RWPE1 (cell line): ENCODE measurements at regions not wholly inside any gene's neighbourhood (a gene's known extent, or its start where the extent isn't known, plus 50 kb on each side); places are given as distances from the start of the nearest gene placed in this dataset.

Experiments used
- CTCF ChIA-PET: fragments of 350-600 bp; sonication (Branson Sonifier 250); formaldehyde crosslinking; extraction: SDS; loops from one replicate; lab custom pipeline; 2021; lab: Yijun Ruan, JAX
- POLR2A ChIA-PET: fragments of 400-600 bp; formaldehyde crosslinking; extraction: SDS; loops from one replicate; lab custom pipeline; 2020; ENCODE audit warnings: antibody characterized with exemption; ENCODE audit not compliant: low non-redundant PET; lab: Yijun Ruan, JAX
- DNase-seq: peaks from one replicate; pipeline ENCODE4 v3.0.0; 2012; ENCODE audit warnings: low spot score
- H3K27ac ChIP-seq: fragments of 450-650 bp; 2 replicates; pipeline ENCODE4 v1.5.1; 2017
- TF ChIP-seq, protein P1 (sequence below): fragments of 450-650 bp; conservative IDR thresholded peaks from 2 replicates; pipeline ENCODE4 v1.5.1; 2017; ENCODE audit warnings: low read depth, mild to moderate bottlenecking

DNA sequence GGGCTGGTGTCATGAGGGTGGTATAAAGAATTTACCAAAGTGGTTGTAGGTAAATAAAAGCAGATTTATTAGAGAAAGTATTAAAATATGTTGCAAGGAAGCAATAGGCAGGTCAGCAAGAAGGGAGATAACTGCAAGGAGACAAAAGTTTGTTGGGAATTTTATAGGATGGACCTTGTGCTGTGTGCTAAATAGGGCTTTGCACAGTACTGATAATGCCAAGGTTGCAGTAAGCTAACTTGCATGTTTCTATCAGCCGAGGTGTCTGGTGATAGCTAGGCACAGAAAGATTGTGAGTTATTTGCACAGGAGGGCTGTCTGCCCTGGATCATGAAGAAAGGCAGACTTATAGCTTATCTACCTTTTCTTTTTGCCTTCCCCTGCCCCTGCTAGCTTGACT lies 102.5 kb upstream of the SPRED1 start:
- ChIA-PET CTCF (no interaction called here), POLR2A (no interaction called here)
- TF ChIP-seq, protein P1, sequence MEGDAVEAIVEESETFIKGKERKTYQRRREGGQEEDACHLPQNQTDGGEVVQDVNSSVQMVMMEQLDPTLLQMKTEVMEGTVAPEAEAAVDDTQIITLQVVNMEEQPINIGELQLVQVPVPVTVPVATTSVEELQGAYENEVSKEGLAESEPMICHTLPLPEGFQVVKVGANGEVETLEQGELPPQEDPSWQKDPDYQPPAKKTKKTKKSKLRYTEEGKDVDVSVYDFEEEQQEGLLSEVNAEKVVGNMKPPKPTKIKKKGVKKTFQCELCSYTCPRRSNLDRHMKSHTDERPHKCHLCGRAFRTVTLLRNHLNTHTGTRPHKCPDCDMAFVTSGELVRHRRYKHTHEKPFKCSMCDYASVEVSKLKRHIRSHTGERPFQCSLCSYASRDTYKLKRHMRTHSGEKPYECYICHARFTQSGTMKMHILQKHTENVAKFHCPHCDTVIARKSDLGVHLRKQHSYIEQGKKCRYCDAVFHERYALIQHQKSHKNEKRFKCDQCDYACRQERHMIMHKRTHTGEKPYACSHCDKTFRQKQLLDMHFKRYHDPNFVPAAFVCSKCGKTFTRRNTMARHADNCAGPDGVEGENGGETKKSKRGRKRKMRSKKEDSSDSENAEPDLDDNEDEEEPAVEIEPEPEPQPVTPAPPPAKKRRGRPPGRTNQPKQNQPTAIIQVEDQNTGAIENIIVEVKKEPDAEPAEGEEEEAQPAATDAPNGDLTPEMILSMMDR: no peak
- no peak overlapping the region for H3K27ac ChIP-seq
- no peak for DNase-seq

DNA sequence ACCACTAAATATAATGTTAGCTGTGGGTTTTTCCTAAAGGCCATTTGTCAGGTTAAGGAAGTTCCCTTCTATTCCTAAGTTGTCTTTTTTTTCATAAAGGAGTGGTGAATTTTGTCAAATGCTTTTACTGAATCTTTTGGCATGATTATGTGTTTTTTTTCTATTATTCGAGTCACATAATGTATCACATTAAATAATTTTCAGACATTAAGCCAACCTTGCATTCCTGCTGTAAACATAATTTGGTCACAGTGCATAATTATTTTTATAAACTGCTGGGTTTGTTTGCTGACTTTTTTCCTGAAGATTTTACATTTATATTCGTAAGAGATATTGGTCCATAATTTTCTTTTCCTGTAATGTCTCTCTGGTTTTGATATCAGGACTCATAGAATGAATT lies 101.8 kb upstream of the SPRED1 start:
- H3K27ac ChIP-seq: no peak overlapping the region
- DNase-seq: no peak
- TF ChIP-seq, protein P1: no peak
- CTCF ChIA-PET: no interaction called here
- POLR2A ChIA-PET: no interaction called here

DNA sequence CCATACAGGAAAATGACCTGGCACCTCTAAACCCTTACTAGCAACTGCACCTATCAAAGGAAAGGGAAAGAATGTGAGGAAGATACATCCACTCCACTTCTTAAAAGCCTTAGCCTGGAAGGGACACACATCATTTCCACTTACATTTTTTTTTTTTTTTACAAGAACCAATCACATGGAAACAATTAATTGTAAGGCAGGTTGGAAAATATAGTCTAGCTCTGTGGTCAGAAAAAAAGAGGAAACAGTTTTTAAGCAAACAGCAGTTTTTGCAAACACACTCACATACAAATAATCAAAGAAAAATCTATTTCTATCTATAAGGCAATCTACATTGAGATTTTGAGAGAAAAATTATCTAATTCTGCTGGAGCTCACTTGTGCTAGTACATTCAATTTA lies 98.9 kb upstream of the SPRED1 start:
- DNase-seq: no peak
- H3K27ac ChIP-seq: no peak overlapping the region
- ChIA-PET CTCF (interaction anchor here (0.6 kb wide), 2 partner anchors 23 to 1035 kb away, joined by 3 to 4 read pairs; no protein-coding TSS in a partner anchor), POLR2A (no interaction called here)
- TF ChIP-seq, protein P1: no peak

DNA sequence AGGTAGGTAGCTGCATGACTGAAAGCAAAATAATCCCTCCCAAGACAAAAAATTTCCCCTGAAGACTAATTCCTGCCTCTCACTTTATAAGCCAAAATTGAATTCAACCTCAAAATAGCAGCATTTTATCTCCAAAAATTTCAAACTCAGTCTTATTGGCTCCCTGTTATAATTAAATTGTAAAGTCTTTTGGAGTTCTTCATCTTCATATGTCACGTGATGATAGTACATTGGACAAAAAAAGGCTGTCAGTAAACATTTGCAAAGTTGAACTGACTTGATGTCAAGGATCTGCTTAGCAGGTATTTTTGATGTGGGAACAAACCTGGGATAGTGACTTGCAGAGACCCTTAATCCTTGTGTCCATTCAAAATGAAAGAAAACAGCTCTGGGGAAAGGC lies 98.4 kb upstream of the SPRED1 start:
- ChIA-PET CTCF (interaction anchor here (0.6 kb wide), 2 partner anchors 24 to 1035 kb away, joined by 3 to 4 read pairs; no protein-coding TSS in a partner anchor), POLR2A (no interaction called here)
- no peak for DNase-seq
- no peak overlapping the region for H3K27ac ChIP-seq
- TF ChIP-seq, protein P1: no peak

DNA sequence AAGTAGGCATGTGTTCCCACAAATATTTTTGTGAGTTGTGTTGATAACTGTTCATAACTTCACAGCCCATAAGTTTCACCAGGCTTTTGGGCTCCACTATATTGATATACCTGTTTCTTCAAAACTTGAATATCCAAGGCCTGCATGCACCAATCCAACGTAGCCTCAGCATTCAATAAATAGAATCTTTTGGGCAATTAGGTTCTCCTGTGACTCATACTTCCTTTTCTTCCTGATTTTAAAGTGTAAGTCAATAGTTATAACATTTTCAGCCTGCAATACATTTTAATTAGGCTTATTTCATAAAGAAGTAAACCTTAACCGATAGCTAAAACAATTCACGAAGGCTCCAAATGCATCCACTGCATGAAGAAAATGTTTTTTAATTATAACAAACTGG lies 97.8 kb upstream of the SPRED1 start:
- ChIA-PET POLR2A (no interaction called here), CTCF (interaction anchor here (1.2 kb wide), 1 partner anchor 32 kb away, joined by 3 read pairs; no protein-coding TSS in a partner anchor)
- TF ChIP-seq, protein P1: no peak
- H3K27ac ChIP-seq: no peak overlapping the region
- no peak for DNase-seq

DNA sequence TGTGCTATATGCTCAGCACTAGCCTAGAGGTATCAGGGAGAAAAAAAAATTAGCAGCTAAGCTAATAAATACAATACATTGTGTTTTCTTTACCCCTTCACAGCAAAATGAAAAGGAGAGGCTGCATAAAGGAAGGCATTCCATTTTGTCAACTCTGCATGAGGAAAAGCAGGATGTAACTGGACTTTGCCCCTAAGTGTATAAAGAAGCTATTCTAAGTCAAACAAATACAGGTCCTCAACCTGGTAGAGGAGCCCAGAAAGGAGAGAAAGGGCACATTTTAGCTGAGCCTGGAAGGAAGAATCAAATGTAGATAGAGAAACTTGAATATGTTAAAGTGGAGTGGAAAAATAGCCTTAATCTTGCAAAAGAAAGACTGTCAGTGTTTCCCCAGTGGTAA lies 89.0 kb upstream of the SPRED1 start:
- DNase-seq: no peak
- CTCF ChIA-PET: no interaction called here
- no peak overlapping the region for H3K27ac ChIP-seq
- TF ChIP-seq, protein P1: no peak
- POLR2A ChIA-PET: no interaction called here
